Skeletal muscle satellite cell (primary cell): ENCODE measurements at regions not wholly inside any gene's neighbourhood (a gene's known extent, or its start where the extent isn't known, plus 50 kb on each side); places are given as distances from the start of the nearest gene placed in this dataset.

ENCODE experiments used
- H3K27me3 ChIP-seq: 2 replicates; pipeline ENCODE4 v1.7.0; 2013; ENCODE audit warnings: low read length; ENCODE audit not compliant: control insufficient read depth, insufficient read depth
- H3K36me3 ChIP-seq: 2 replicates; pipeline ENCODE4 v1.7.0; 2013; ENCODE audit warnings: mild to moderate bottlenecking, control low read depth, low read length; ENCODE audit not compliant: insufficient read depth
- H3K4me1 ChIP-seq: 2 replicates; pipeline ENCODE4 v1.7.0; 2013; ENCODE audit warnings: low read length; ENCODE audit not compliant: control insufficient read depth, insufficient read depth
- H3K4me2 ChIP-seq: 2 replicates; pipeline ENCODE4 v1.7.0; 2013; ENCODE audit warnings: mild to moderate bottlenecking, low read length
- H3K4me3 ChIP-seq: 2 replicates; pipeline ENCODE4 v1.7.0; 2013; ENCODE audit warnings: low read length
- H3K9ac ChIP-seq: 2 replicates; pipeline ENCODE4 v1.7.0; 2013; ENCODE audit warnings: mild to moderate bottlenecking, low read depth, low read length, moderate library complexity
- H3K9me3 ChIP-seq: replicated peaks from 2 replicates; pipeline ENCODE4 v1.7.0; 2013; ENCODE audit warnings: mild to moderate bottlenecking, control low read depth, low read length

DNA sequence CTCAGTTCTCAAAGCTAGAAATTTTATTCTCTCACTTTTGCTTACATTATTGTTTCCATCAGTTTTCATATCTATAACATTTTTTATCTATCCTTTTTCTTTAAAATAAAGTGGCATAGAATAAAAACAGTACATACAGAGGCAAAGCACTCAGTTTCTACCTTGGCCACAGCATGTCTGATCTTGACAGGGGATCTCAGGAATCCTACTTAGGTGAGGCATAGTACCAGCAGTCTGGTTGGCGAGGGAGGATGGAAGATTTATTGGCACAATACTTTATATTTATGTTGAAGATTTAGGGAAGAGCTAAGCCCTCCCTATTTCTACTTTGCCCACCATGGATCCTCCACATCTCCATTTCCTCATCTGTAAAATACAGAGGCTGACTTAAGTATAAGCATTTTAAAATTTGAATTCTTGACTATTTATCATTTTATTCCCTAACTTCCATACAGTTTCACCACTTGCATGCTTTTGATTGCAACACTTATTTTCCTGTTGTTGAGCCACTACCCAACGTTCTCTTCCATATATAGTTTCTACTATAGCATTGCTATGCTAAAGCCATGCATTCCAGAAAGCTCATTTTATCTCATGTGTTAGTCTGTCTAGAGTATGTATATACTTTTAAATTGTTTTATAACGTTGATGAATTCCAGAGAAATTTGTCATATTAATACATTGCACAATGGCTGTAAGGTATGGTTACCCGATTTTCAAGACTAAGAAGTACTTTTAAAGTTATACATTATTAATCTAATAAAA lies 506.7 kb downstream of the KCTD12 start:
- no peak overlapping the region for H3K9ac ChIP-seq
- no peaks in the 10 kb centered on the region for H3K27me3 ChIP-seq
- H3K36me3 ChIP-seq: no peaks in the 10 kb centered on the region
- H3K9me3 ChIP-seq: no peaks in the 10 kb centered on the region
- no peak overlapping the region for H3K4me2 ChIP-seq
- H3K4me1 ChIP-seq: peaks cover 19% of the 10 kb centered on the region
- H3K4me3 ChIP-seq: no peak overlapping the region

GRCh38 chr13:76378767-76379166 lies 507.4 kb downstream of the KCTD12 start:
- no peak overlapping the region for H3K9ac ChIP-seq
- no peak overlapping the region for H3K4me3 ChIP-seq
- no peaks in the 10 kb centered on the region for H3K27me3 ChIP-seq
- H3K4me1 ChIP-seq: peaks cover 11% of the 10 kb centered on the region
- H3K9me3 ChIP-seq: no peaks in the 10 kb centered on the region
- H3K36me3 ChIP-seq: no peaks in the 10 kb centered on the region
- no peak overlapping the region for H3K4me2 ChIP-seq

DNA sequence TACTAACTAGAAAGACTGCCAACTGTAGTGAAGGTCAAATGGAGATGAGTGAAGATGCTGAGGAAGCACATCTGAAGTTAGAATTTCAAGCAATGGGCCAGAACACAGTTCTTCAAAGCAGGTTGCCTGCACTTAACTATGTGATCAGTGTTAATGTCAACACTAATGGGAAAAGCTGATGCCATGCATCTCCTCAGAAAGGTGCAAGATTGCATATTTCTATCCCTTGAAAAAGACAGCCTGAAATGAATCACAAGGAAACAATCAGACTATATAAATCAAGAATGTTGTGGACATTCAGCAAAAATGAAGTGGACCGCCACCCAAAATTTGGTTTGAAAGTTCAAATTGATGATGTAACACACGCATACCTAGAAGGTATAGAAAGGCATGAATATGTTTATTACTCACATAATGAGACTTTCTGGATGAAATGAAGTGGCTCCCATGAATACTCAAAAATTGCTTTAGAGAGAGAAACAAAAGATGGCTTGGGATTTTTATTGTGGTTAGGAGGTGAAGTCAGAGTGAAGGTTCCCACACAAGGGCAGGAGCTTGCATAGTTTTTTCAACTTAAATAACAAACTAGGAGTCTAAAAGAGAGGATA lies 522.4 kb downstream of the KCTD12 start:
- Histone ChIP-seq H3K4me2 (no peak overlapping the region), H3K4me3 (no peak overlapping the region), H3K36me3 (no peaks in the 10 kb centered on the region), H3K4me1 (no peaks in the 10 kb centered on the region), H3K27me3 (no peaks in the 10 kb centered on the region), H3K9me3 (no peaks in the 10 kb centered on the region), H3K9ac (no peak overlapping the region)

- Histone ChIP-seq H3K4me3 (no peak overlapping the region), H3K9ac (no peak overlapping the region), H3K36me3 (no peaks in the 10 kb centered on the region), H3K9me3 (no peaks in the 10 kb centered on the region), H3K4me1 (no peaks in the 10 kb centered on the region), H3K4me2 (no peak overlapping the region), H3K27me3 (no peaks in the 10 kb centered on the region)
Observed at GRCh38 chr13:76361868-76362267, 524.3 kb downstream of the KCTD12 start.

GRCh38 chr13:76351541-76352229 lies 534.5 kb downstream of the KCTD12 start:
- Histone ChIP-seq H3K4me3 (no peak overlapping the region), H3K27me3 (no peaks in the 10 kb centered on the region), H3K36me3 (no peaks in the 10 kb centered on the region), H3K4me2 (no peak overlapping the region), H3K9ac (no peak overlapping the region), H3K9me3 (no peaks in the 10 kb centered on the region), H3K4me1 (no peaks in the 10 kb centered on the region)

GRCh38 chr13:76350399-76350798 lies 535.8 kb downstream of the KCTD12 start:
- H3K4me3 ChIP-seq: no peak overlapping the region
- no peaks in the 10 kb centered on the region for H3K27me3 ChIP-seq
- no peaks in the 10 kb centered on the region for H3K9me3 ChIP-seq
- no peak overlapping the region for H3K4me2 ChIP-seq
- H3K9ac ChIP-seq: no peak overlapping the region
- H3K4me1 ChIP-seq: no peaks in the 10 kb centered on the region
- H3K36me3 ChIP-seq: no peaks in the 10 kb centered on the region

GRCh38 chr13:76349700-76350099 lies 536.5 kb downstream of the KCTD12 start:
- Histone ChIP-seq H3K9ac (no peak overlapping the region), H3K4me3 (no peak overlapping the region), H3K36me3 (no peaks in the 10 kb centered on the region), H3K4me2 (no peak overlapping the region), H3K9me3 (no peaks in the 10 kb centered on the region), H3K27me3 (no peaks in the 10 kb centered on the region), H3K4me1 (no peaks in the 10 kb centered on the region)

GRCh38 chr13:76339649-76340048 lies 546.6 kb downstream of the KCTD12 start:
- H3K9ac ChIP-seq: no peak overlapping the region
- H3K9me3 ChIP-seq: no peaks in the 10 kb centered on the region
- no peaks in the 10 kb centered on the region for H3K4me1 ChIP-seq
- no peaks in the 10 kb centered on the region for H3K36me3 ChIP-seq
- no peaks in the 10 kb centered on the region for H3K27me3 ChIP-seq
- H3K4me3 ChIP-seq: no peak overlapping the region
- no peak overlapping the region for H3K4me2 ChIP-seq

DNA sequence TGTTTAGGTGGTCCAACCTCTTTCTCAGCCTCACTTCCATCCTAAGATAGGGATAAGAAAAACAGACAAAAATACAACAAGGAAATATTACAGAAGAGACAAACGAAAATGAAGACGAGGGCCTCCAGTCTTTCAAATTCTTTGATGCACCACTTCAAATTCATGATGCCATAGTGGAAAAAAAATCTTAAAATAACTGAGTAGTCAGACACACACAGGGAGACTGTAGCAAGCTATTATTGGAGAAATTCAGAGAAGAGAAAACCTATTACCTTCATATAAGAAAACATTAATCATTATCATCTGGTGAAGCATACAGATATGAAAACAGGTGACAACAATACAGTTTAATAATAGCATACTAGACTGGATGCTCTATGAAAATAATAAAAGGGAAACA lies 548.2 kb downstream of the KCTD12 start:
- Histone ChIP-seq H3K4me3 (no peak overlapping the region), H3K4me2 (no peak overlapping the region), H3K4me1 (peaks cover under 1% of the 10 kb centered on the region), H3K36me3 (no peaks in the 10 kb centered on the region), H3K9ac (no peak overlapping the region), H3K9me3 (no peaks in the 10 kb centered on the region), H3K27me3 (no peaks in the 10 kb centered on the region)

DNA sequence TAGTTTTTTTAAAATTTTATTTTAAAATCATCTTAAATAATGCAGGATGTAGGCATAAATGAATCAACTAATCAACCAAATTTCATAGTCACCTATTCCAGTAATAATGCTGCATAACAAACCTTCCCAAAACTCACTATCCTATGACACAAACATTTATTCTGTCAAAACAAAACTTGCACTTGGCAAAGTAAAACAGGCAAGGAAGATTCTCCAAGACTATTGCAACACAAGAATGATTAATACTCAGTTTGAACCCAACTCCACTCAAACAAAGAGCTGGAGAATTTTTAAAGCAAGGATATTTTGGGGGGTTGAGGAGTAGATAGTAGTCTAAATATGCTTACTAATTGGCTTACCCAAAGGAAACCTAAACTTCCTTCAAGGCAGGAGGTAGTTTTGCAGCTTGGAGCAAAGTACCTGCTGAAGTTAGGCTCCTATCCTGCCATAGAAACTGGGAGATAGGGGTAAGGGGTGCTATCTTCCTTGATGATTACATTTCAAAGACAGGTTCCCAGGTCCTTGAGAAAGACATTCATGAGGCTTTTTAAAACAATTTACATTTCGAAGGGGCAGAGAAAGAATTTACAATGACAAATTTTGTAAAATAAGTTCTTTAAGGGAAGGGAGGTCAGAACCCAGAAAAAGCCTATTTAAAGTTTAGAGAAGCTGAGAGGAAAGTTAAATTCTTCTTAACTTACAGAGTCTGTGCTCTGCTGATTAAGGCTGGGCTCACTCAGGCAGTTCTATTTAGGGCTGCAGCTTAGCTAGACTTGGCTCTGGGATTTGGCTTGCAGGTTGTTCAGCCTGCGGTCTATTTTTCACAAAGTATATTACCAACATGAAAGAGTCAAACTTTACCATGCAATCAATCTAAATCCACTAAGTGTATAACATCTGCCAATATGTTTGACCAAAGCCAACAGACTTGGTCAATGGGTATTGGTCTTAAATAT lies 549.0 kb downstream of the KCTD12 start:
- H3K4me1 ChIP-seq: peaks cover 2% of the 10 kb centered on the region
- no peaks in the 10 kb centered on the region for H3K36me3 ChIP-seq
- no peak overlapping the region for H3K4me3 ChIP-seq
- no peaks in the 10 kb centered on the region for H3K9me3 ChIP-seq
- H3K9ac ChIP-seq: no peak overlapping the region
- no peaks in the 10 kb centered on the region for H3K27me3 ChIP-seq
- no peak overlapping the region for H3K4me2 ChIP-seq

DNA sequence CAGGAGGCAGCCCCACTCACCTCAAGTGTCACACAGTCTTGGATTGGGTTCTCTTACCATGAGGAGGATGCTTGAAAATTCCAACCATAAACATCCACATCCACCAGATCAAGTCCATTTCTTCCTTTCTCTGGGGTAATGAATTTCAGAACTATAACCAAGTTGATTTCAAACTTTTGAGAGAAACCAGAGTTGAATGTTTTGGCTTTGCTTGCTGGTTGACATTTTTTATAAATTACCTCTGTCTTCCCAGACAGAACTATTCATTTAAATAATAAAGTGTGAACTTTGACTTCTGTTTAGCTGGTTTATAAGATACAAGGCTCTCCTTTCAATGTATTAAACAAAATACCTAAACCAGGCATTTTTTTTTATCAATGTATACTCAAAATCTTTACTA lies 550.7 kb downstream of the KCTD12 start:
- Histone ChIP-seq H3K4me1 (peaks cover 2% of the 10 kb centered on the region), H3K4me2 (no peak overlapping the region), H3K36me3 (no peaks in the 10 kb centered on the region), H3K27me3 (no peaks in the 10 kb centered on the region), H3K9me3 (no peaks in the 10 kb centered on the region), H3K4me3 (no peak overlapping the region), H3K9ac (no peak overlapping the region)
